ENCODE measurements at regions not wholly inside any gene's neighbourhood (a gene's known extent, or its start where the extent isn't known, plus 50 kb on each side); places are given as distances from the start of the nearest gene placed in this dataset.
"Not testable (repeated sequence)": the region's sequence is repeated elsewhere in the genome, so short reads cannot be mapped to it uniquely, and the experiment has no call there.

DNA sequence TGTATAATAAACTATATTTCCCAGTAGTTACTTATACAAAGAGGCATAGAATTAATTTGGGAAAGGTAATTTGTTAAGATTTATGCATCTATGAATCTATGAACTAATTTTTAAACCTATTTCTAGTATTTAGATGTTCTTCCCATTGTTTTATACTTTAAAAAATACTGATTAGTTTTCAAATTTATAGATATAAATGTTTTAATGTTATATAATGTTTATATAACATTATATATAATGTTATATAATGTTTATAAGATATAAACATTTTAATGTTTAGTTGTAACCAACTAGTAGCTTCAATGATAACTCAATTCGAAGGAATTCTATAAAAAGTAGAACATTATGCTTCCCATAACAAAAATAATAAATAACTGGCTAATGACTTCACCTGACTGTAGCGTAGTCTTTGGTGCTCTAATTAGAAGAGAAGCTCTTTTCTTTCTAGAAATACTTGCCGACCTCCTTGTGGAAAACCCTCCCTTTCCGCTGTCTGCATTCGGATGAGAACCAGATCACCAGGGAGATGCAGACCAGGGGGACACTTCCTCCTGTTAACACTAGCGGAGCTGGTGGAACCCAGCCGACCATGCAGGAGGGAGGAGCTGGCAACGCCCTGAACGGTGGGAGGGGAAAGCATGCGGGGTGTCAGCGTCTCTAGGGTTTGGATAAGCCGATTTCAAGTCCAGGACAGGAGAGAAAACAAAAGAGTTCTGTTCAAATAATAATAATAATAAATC, 158.4 kb downstream of the OR2B2 start:
- DNase-seq (ENCODE audit: low read depth): no peak
- H3K4me3 ChIP-seq (ENCODE audit: low read length): peak overlapping the region; percentile 62
- TF ChIP-seq, protein P1, sequence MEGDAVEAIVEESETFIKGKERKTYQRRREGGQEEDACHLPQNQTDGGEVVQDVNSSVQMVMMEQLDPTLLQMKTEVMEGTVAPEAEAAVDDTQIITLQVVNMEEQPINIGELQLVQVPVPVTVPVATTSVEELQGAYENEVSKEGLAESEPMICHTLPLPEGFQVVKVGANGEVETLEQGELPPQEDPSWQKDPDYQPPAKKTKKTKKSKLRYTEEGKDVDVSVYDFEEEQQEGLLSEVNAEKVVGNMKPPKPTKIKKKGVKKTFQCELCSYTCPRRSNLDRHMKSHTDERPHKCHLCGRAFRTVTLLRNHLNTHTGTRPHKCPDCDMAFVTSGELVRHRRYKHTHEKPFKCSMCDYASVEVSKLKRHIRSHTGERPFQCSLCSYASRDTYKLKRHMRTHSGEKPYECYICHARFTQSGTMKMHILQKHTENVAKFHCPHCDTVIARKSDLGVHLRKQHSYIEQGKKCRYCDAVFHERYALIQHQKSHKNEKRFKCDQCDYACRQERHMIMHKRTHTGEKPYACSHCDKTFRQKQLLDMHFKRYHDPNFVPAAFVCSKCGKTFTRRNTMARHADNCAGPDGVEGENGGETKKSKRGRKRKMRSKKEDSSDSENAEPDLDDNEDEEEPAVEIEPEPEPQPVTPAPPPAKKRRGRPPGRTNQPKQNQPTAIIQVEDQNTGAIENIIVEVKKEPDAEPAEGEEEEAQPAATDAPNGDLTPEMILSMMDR (conservative IDR thresholded peaks at IDR 0.05; ENCODE audit: low read depth, low read length): peak; percentile 20

DNA sequence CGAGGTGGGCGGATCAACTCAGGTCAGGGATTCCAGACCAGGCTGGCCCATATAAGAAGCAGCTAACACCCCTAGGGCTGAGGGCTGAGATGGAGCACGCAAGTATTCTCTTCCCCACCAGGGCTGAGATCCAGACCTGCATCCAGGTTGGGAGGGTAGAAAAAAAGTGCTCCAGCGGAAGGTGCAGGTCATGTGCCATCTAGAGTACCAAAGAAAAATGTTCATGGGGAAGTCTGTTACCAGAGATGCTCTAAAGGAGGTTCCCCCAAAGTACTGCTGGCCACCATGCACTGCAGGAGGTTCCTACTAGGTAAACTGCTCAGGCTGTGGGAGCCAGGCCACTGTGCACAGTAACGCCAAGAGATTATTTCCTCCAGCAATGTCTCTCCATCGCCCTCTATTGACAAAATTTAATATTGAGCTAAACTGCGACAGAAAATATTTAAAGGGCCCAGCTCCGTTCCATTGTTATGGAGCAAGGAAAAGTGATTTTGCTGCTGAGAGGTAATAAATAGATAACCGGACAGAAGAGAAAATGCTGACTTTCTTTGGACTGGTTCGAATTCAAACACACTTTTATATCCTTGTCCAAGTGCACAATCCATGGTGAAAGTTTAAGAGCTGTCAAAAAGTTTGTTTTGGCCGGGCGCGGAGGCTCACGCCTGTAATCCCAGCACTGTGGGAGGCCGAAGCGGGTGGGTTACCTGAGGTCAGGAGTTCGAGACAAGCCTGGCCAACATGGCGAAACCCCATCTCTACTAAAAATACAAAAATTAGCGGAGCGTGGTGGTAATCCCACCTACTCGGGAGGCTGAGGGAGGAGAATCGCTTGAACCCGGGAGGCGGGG, 159.9 kb downstream of the OR2B2 start:
- peak overlapping the region; percentile 98 for H3K4me3 ChIP-seq (ENCODE audit: low read length)
- no peak for DNase-seq (ENCODE audit: low read depth)
- TF ChIP-seq, protein P1 (conservative IDR thresholded peaks at IDR 0.05; ENCODE audit: low read depth, low read length): peak; percentile 77

DNA sequence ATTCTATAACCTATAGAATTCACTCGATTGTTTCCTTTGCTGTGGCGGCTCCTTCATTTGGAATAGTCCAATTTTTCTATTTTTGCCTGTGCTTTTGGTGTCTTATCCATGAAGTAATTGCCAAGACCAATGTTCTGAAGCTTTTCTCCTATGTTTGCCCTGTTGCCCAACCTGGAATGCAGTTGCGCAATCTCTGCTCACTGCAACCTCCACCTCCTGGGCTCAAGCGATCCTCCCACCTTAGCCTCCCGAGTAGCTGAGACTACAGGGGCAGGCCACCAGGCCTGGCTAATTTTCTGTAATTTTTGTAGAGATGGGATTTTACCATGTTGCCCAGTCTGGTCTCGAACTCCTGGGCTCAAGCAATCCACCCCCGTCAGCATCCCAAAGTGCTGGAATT, 163.5 kb downstream of the OR2B2 start:
- TF ChIP-seq, protein P1 (conservative IDR thresholded peaks at IDR 0.05; ENCODE audit: low read depth, low read length): no peak
- H3K4me3 ChIP-seq (ENCODE audit: low read length): no peak overlapping the region
- DNase-seq (ENCODE audit: low read depth): no peak

DNA sequence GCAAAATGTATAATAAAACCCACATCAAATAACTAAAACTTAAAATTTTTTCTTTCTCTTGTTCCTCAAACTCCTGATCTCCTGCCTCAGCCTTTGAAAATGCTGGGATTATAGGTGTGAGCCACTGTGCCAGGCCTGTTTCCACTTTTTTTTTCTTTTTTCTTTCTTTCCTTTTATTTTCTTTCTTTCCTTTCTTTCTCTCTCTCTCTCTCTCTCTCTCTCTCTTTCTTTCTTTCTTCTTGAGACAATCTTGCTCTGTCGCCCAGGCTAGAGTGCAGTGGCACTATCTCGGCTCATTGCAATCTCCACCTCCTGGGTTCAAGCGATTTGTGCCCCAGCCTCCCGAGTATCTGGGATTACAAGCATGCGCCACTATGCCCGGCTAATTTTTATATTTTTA, 164.6 kb downstream of the OR2B2 start:
- TF ChIP-seq, protein P1 (conservative IDR thresholded peaks at IDR 0.05; ENCODE audit: low read depth, low read length): no peak
- H3K4me3 ChIP-seq (ENCODE audit: low read length): no peak overlapping the region
- DNase-seq (ENCODE audit: low read depth): no peak

DNA sequence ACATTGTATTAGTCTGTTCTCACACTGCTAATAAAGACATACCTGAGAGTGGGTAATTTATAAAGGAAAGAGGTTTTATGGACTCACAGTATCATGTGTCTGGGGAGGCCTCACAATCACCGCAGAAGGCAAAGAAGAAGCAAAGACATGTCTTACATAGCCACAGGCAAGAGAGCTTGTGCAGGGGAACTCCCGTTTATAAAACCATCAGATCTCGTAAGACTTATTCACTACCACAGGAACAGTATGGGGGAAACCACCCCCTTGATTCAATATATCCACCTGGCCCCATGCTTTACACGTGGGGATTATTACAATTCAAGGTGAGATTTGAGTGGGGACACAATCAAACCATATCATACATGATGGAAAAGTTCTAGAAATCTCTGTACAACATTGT, 165.3 kb downstream of the OR2B2 start:
- not testable (repeated sequence) for H3K4me3 ChIP-seq (ENCODE audit: low read length); DNase-seq (ENCODE audit: low read depth)

DNA sequence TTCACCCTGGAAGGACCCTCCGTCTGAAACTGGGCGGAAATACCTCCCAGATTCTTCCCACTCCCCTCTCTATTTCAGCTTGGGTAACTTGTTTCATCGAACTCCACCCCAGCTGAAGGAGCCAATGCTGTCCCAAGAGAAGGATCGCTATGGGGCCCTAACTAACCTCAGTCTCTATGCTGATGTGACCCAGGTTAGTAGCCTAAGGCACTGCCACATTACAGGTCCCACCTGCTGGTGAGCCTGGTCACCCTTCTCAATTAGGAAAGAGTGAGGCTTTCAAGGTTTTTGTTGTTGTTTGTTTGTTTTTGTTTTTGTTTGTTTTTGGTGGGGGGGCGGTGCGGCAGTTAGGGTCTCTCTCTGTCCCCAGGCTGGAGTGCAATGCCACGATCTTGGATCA, 168.4 kb downstream of the OR2B2 start:
- TF ChIP-seq, protein P1 (conservative IDR thresholded peaks at IDR 0.05; ENCODE audit: low read depth, low read length): no peak
- no peak overlapping the region for H3K4me3 ChIP-seq (ENCODE audit: low read length)
- no peak for DNase-seq (ENCODE audit: low read depth)

DNA sequence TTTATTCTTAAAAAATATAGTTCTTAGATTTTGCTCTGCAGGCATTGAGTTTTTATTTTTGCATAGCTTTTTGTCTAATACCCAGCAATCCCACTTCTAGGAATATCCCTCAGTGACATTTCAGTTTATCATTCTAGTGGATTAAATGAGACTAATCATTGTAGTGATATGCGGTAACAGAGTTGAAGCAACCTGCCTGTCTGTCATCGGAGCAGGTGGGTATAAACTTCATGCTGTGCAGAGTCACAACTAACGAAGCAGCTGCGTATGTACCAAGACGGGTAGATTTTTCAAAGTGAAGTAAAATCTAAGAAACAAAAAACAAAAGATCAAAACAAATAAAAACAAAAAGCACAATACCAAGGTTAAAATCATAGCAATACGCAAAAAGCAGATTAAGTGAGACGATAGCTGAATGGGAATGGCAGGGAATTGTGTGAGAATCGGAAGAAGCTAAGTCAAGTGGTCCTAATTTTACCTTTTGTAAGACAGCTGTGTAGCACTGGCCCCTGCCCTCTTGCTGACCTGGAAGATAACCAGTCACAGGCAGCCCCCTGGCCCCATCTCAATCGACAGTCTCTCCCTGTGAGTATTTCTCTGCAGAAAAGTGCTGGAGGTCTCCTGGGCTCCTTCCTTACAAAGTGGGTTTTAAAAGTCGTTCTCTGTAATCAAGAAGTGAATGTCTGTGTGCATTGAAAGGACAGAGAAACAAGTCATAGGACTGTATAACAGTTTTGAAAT, 169.2 kb downstream of the OR2B2 start:
- TF ChIP-seq, protein P1 (conservative IDR thresholded peaks at IDR 0.05; ENCODE audit: low read depth, low read length): no peak
- no peak for DNase-seq (ENCODE audit: low read depth)

DNA sequence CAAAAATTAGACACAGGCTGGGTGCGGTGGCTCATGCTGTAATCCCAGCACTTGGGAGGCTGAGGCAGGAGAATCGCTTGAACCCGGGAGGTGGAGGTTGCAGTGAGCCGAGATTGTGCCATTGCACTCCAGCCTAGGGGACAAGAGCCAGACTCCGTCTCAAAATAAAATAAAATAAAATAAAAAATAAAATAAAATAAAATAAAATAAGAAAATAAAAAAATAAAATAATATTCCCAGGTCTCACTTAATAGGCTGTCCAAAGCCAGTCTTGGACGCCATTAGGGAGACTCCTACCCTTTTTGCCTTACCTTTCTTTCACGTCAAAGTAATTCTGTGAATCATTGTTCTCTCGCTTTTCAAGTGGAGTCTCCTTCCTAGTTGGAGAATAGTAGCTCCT, 172.3 kb downstream of the OR2B2 start:
- not testable (repeated sequence) for DNase-seq (ENCODE audit: low read depth); H3K4me3 ChIP-seq (ENCODE audit: low read length)

More for the DNA sequence above, 169.2 kb downstream of the OR2B2 start:
- no peak overlapping the region for H3K4me3 ChIP-seq (ENCODE audit: low read length)

Measured in retinal pigment epithelial cell (primary cell).